Ovary (tissue), 7 donors: ENCODE measurements at regions not wholly inside any gene's neighbourhood (a gene's known extent, or its start where the extent isn't known, plus 50 kb on each side); places are given as distances from the start of the nearest gene placed in this dataset.

Experiments
- DNase-seq, 5 donors: peaks; one replicate each; pipeline ENCODE4 v3.0.0-alpha.2; 2019 to 2020
- H3K27ac ChIP-seq, 2 donors: fragments of 200-600 bp; one replicate each; pipeline versions ENCODE4 v1.5.1 to v1.8.0; 2019 to 2022
- H3K27me3 ChIP-seq: fragments of 200-600 bp; one replicate; pipeline ENCODE4 v1.8.0; 2022
- H3K36me3 ChIP-seq: fragments of 200-600 bp; sonication (generic); one replicate; pipeline ENCODE4 v1.5.1; 2019
- H3K4me1 ChIP-seq: one replicate; pipeline ENCODE4 v1.8.1; 2013; ENCODE audit warnings: mild to moderate bottlenecking, moderate library complexity; ENCODE audit not compliant: insufficient read depth
- H3K4me3 ChIP-seq: fragments of 200-600 bp; sonication (generic); one replicate; pipeline ENCODE4 v1.5.1; 2017
- H3K9me3 ChIP-seq, 2 donors: fragments of 200-600 bp in 1 of 2; sonication (generic) in 1 of 2; one replicate each; pipeline versions ENCODE4 v1.5.1 to v1.8.1; 2013 to 2019; ENCODE audit warnings: mild to moderate bottlenecking in 1 of 2, moderate library complexity in 1 of 2
- CTCF ChIP-seq, 3 donors: fragments of 450-650 bp in 2 of 3; fragments of 200-600 bp in 1 of 3; IDR thresholded peaks; one replicate each; pipeline versions ENCODE4 v1.5.1 to v1.8.0; 2016 to 2022; ENCODE audit warnings: antibody characterized with exemption in 3 of 3, mild to moderate bottlenecking in 1 of 3
- EP300 ChIP-seq: sonication (generic); formaldehyde crosslinking; IDR thresholded peaks from one replicate; pipeline ENCODE4 v1.6.1; 2017; ENCODE audit warnings: antibody characterized with exemption
- POLR2A ChIP-seq: fragments of 450-650 bp; IDR thresholded peaks from one replicate; pipeline ENCODE4 v1.6.1; 2017; ENCODE audit warnings: antibody characterized with exemption, mild to moderate bottlenecking, moderate library complexity
- WGBS, 3 donors: extraction: QIAGEN DNeasy Blood & Tissue Kit in 1 of 3; methylation state at CpG; one replicate each; pipeline versions ENCODE4 v1.1.5 to v1.1.7; 2013 to 2017; 5-methylcytosine and 5-hydroxymethylcytosine counted together
- intact Hi-C, 4 donors: fragments of 100-400 bp; cut with DNase I; formaldehyde crosslinking; loops; one replicate each; pipeline versions ENCODE4 v1.11.0 to v1.15.1; 2022 to 2023
- donor health status: DM: no; HTN: no; CAD: no; lungs with moderate emphysema.
- donor health status: DM: no; HTN: no; CAD: no.
- donor health status: Bipolar disorder and iron deficiency.
- donor health status: DM: no; HTN: no; CAD: no.
- donor health status: DM: yes; HTN: yes; CAD: no.

- Histone ChIP-seq H3K27ac (no peak overlapping the region), H3K4me1 (peaks cover 3% of the 10 kb centered on the region), H3K4me3 (no peak overlapping the region), H3K9me3 (no peaks in the 10 kb centered on the region), H3K36me3 (no peaks in the 10 kb centered on the region), H3K27me3 (no peaks in the 10 kb centered on the region)
- TF ChIP-seq POLR2A (no peak), CTCF (IDR thresholded peaks at IDR 0.05) (no peak), EP300 (no peak)
- intact Hi-C loops: loop anchor here in 1 of 4 donors (10.0 kb wide), 1 partner anchor 76 kb away; no protein-coding TSS in a partner anchor
- WGBS, 3 donors: 95 to 98% (median 97%) methylated on average over 5 of the region's 5 CpGs
- DNase-seq: no peak
Measured at GRCh38 chr15:95489103-95489502, 841.4 kb upstream of the NR2F2 start.

- intact Hi-C loops: no loop called here
- Histone ChIP-seq H3K4me1 (peaks cover 9% of the 10 kb centered on the region), H3K27me3 (no peaks in the 10 kb centered on the region), H3K36me3 (no peaks in the 10 kb centered on the region), H3K27ac (no peak overlapping the region), H3K9me3 (no peaks in the 10 kb centered on the region), H3K4me3 (no peak overlapping the region)
- WGBS, 3 donors: 88 to 96% (median 93%) methylated on average over 5 of the region's 5 CpGs
- DNase-seq: no peak
- TF ChIP-seq POLR2A (no peak), CTCF (IDR thresholded peaks at IDR 0.05) (no peak), EP300 (no peak)
Measured at GRCh38 chr15:95492388-95493070, 838.0 kb upstream of the NR2F2 start.

GRCh38 chr15:95494971-95495541, 835.4 kb upstream of the NR2F2 start:
- 37 to 69% (median 58%) methylated on average over 19 of the region's 19 CpGs for WGBS, 3 donors
- no peak overlapping the region for H3K4me3 ChIP-seq
- peak overlapping the region in 1 of 2 donors; percentile 64 for H3K27ac ChIP-seq
- peak in 4 of 5 donors; percentile 37 to 57 (median 46) for DNase-seq
- H3K9me3 ChIP-seq: no peaks in the 10 kb centered on the region
- TF ChIP-seq POLR2A (no peak), EP300 (no peak), CTCF (IDR thresholded peaks at IDR 0.05) (no peak)
- intact Hi-C loops: no loop called here
- H3K36me3 ChIP-seq: no peaks in the 10 kb centered on the region
- H3K27me3 ChIP-seq: no peaks in the 10 kb centered on the region
- H3K4me1 ChIP-seq: peaks cover 9% of the 10 kb centered on the region

- no peaks in the 10 kb centered on the region for H3K9me3 ChIP-seq
- 96 to 98% (median 98%) methylated on average over 11 of the region's 11 CpGs for WGBS, 3 donors
- no peaks in the 10 kb centered on the region for H3K36me3 ChIP-seq
- H3K27me3 ChIP-seq: no peaks in the 10 kb centered on the region
- no peak for TF ChIP-seq EP300
- TF ChIP-seq CTCF (IDR thresholded peaks at IDR 0.05): no peak
- no peak for TF ChIP-seq POLR2A
- DNase-seq: no peak
- intact Hi-C loops: no loop called here
- no peak overlapping the region for H3K4me3 ChIP-seq
- H3K4me1 ChIP-seq: peaks cover 9% of the 10 kb centered on the region
- H3K27ac ChIP-seq: no peak overlapping the region
Measured at GRCh38 chr15:95497634-95498033, 832.9 kb upstream of the NR2F2 start.
